Omental fat pad (tissue), 3 donors: ENCODE measurements at regions not wholly inside any gene's neighbourhood (a gene's known extent, or its start where the extent isn't known, plus 50 kb on each side); places are given as distances from the start of the nearest gene placed in this dataset.
"Not testable (repeated sequence)": the region's sequence is repeated elsewhere in the genome, so short reads cannot be mapped to it uniquely, and the experiment has no call there.

ENCODE experiments used
- ATAC-seq: fragments of 150-250 bp; one replicate; pipeline ENCODE4 v1.9.1; 2016; ENCODE audit warnings: mild to moderate bottlenecking, moderate library complexity; ENCODE audit not compliant: low FRiP score
- DNase-seq: peaks from one replicate; pipeline ENCODE4 v3.0.0-alpha.2; 2019; ENCODE audit warnings: low spot score
- CTCF ChIP-seq, 3 donors: fragments of 450-650 bp; IDR thresholded peaks; one replicate each; pipeline ENCODE4 v1.5.1; 2016 to 2017; ENCODE audit warnings: antibody characterized with exemption in 3 of 3, mild to moderate bottlenecking in 3 of 3, moderate library complexity in 2 of 3

GRCh38 chr3:144818973-144819372, 847.4 kb downstream of the DIPK2A start:
- no peak for DNase-seq
- TF ChIP-seq CTCF (IDR thresholded peaks at IDR 0.05) = no peak

GRCh38 chr3:144820232-144820631, 848.6 kb downstream of the DIPK2A start:
- DNase-seq, ATAC-seq: not testable (repeated sequence)

More at GRCh38 chr3:144818973-144819372, 847.4 kb downstream of the DIPK2A start:
- ATAC-seq = no peak

GRCh38 chr3:144820726-144821125, 849.1 kb downstream of the DIPK2A start:
- ATAC-seq (no peak), DNase-seq (no peak)
- TF ChIP-seq CTCF (IDR thresholded peaks at IDR 0.05) = no peak

GRCh38 chr3:144821583-144821982, 850.0 kb downstream of the DIPK2A start:
- DNase-seq (no peak), ATAC-seq (no peak)
- no peak for TF ChIP-seq CTCF (IDR thresholded peaks at IDR 0.05)

GRCh38 chr3:144822671-144823070, 851.0 kb downstream of the DIPK2A start:
- DNase-seq = no peak
- ATAC-seq = no peak
- no peak for TF ChIP-seq CTCF (IDR thresholded peaks at IDR 0.05)

GRCh38 chr3:144831955-144832716, 860.5 kb downstream of the DIPK2A start:
- DNase-seq (no peak), ATAC-seq (no peak)
- no peak for TF ChIP-seq CTCF (IDR thresholded peaks at IDR 0.05)

GRCh38 chr3:144839991-144840390, 868.4 kb downstream of the DIPK2A start:
- no peak for TF ChIP-seq CTCF (IDR thresholded peaks at IDR 0.05)
- DNase-seq = no peak
- ATAC-seq = no peak
